DMS79 treated with DMSO at 0.1 percent for 48 hours (cell line): ENCODE measurements at regions not wholly inside any gene's neighbourhood (a gene's known extent, or its start where the extent isn't known, plus 50 kb on each side); places are given as distances from the start of the nearest gene placed in this dataset.

Experiments
- DNase-seq: peaks from one replicate; lab custom pipeline; 2025; lab: John Stamatoyannopoulos, UW

GRCh38 chr7:47043304-47043703, 538.6 kb downstream of the TNS3 start:
- DNase-seq = no peak

- DNase-seq = no peak
These were observed 539.2 kb downstream of the TNS3 start for GRCh38 chr7:47042669-47043068.

GRCh38 chr7:47040795-47041347, 541.0 kb downstream of the TNS3 start:
- no peak for DNase-seq

GRCh38 chr7:47039904-47040303, 542.0 kb downstream of the TNS3 start:
- no peak for DNase-seq

- no peak for DNase-seq
These were observed 542.7 kb downstream of the TNS3 start for GRCh38 chr7:47039089-47039648.

GRCh38 chr7:47038621-47039020, 543.3 kb downstream of the TNS3 start:
- DNase-seq = no peak

GRCh38 chr7:47037607-47038006, 544.3 kb downstream of the TNS3 start:
- no peak for DNase-seq

GRCh38 chr7:47036909-47037308, 545.0 kb downstream of the TNS3 start:
- no peak for DNase-seq

- no peak for DNase-seq
These were observed 546.4 kb downstream of the TNS3 start for GRCh38 chr7:47035522-47035921.

GRCh38 chr7:47034180-47034579, 547.7 kb downstream of the TNS3 start:
- DNase-seq = no peak

GRCh38 chr7:47032536-47032908, 549.4 kb downstream of the TNS3 start:
- DNase-seq = no peak

- no peak for DNase-seq
These were observed 550.0 kb downstream of the TNS3 start for GRCh38 chr7:47031786-47032535.

- DNase-seq = no peak
These were observed 553.6 kb downstream of the TNS3 start for GRCh38 chr7:47028284-47028683.

GRCh38 chr7:47027695-47028240, 554.1 kb downstream of the TNS3 start:
- DNase-seq = no peak

GRCh38 chr7:47026780-47027361, 555.0 kb downstream of the TNS3 start:
- DNase-seq = no peak

GRCh38 chr7:47024991-47025390, 556.9 kb downstream of the TNS3 start:
- DNase-seq = no peak

GRCh38 chr7:47008461-47008860, 573.5 kb downstream of the TNS3 start:
- no peak for DNase-seq

GRCh38 chr7:47007471-47007870, 574.4 kb downstream of the TNS3 start:
- no peak for DNase-seq

- DNase-seq = no peak
These were observed 581.4 kb downstream of the TNS3 start for GRCh38 chr7:47000561-47000960.

GRCh38 chr7:46999866-47000265, 582.0 kb downstream of the TNS3 start:
- DNase-seq = no peak

GRCh38 chr7:46996972-46997371, 584.9 kb downstream of the TNS3 start:
- no peak for DNase-seq

- no peak for DNase-seq
These were observed 588.5 kb downstream of the TNS3 start for GRCh38 chr7:46993396-46993795.

- no peak for DNase-seq
These were observed 591.1 kb downstream of the TNS3 start for GRCh38 chr7:46990761-46991160.
